ENCODE measurements at regions not wholly inside any gene's neighbourhood (a gene's known extent, or its start where the extent isn't known, plus 50 kb on each side); places are given as distances from the start of the nearest gene placed in this dataset.

GRCh38 chr6:49072885-49073620 is 390.0 kb downstream of the MMUT start:
- TF ChIP-seq SKI (IDR thresholded peaks at IDR 0.05; ENCODE audit: partially characterized antibody) (no peak), ZBTB2 (CRISPR knock-in tag; IDR thresholded peaks at IDR 0.05; ENCODE audit: low read depth) (no peak), FOSL1 (CRISPR knock-in tag; IDR thresholded peaks at IDR 0.05; ENCODE audit: borderline replicate concordance) (no peak), RFX3 (CRISPR knock-in tag; IDR thresholded peaks at IDR 0.05) (no peak), ZBTB7A (CRISPR knock-in tag; IDR thresholded peaks at IDR 0.05) (no peak), ATRX (CRISPR knock-in tag; IDR thresholded peaks at IDR 0.05; ENCODE audit: borderline replicate concordance) (no peak), DBP (CRISPR knock-in tag; IDR thresholded peaks at IDR 0.05; ENCODE audit: not compliant biosample characterization) (no peak), CBX2 (IDR thresholded peaks at IDR 0.05; ENCODE audit: low read depth, low read length) (no peak), CBX2 (CRISPR knock-in tag; IDR thresholded peaks at IDR 0.05; ENCODE audit: low read depth) (no peak), TFAP4 (IDR thresholded peaks at IDR 0.05; ENCODE audit: borderline replicate concordance, low read depth) (no peak), ATF4 (CRISPR knock-in tag; IDR thresholded peaks at IDR 0.05) (no peak), IRF2 (CRISPR knock-in tag; IDR thresholded peaks at IDR 0.05) (no peak), ZNF260 (CRISPR knock-in tag; IDR thresholded peaks at IDR 0.05; ENCODE audit: borderline replicate concordance, low read depth) (no peak), MATR3 (CRISPR knock-in tag; IDR thresholded peaks at IDR 0.05) (no peak), SOX13 (IDR thresholded peaks at IDR 0.05) (no peak), SOX13 (CRISPR knock-in tag; conservative IDR thresholded peaks at IDR 0.05 in 1 of 2, IDR thresholded peaks at IDR 0.05 in 1 of 2) (no peak), GZF1 (CRISPR knock-in tag; IDR thresholded peaks at IDR 0.05) (no peak), JDP2 (CRISPR knock-in tag; IDR thresholded peaks at IDR 0.05; ENCODE audit: borderline replicate concordance) (no peak), BRD4 (CRISPR knock-in tag; IDR thresholded peaks at IDR 0.05) (no peak), ZNF512 (CRISPR knock-in tag; IDR thresholded peaks at IDR 0.05) (no peak), ZNF776 (CRISPR knock-in tag; IDR thresholded peaks at IDR 0.05) (no peak)
- no peak overlapping the region for H2AFZ ChIP-seq (ENCODE audit: low read length)
- H3K36me3 ChIP-seq (replicated peaks in 1 of 2; ENCODE audit: control insufficient read depth in 1 of 2, insufficient read depth in 2 of 2, low read length in 2 of 2), result no peaks in the 10 kb centered on the region
- no peaks in the 10 kb centered on the region for H4K20me1 ChIP-seq (ENCODE audit: insufficient read depth, low read length)
- CTCF ChIA-PET (ENCODE audit: low intra/inter-chr PET ratio, low total read pairs), result no interaction called here
- in situ Hi-C loops (cut with HindIII; ENCODE audit: extremely low pct_ligation_motif_present, low pct_unique_long_range_greater_than_20kb) (no loop called here), intact Hi-C loops (cut with micrococcal nuclease; ENCODE audit: unreplicated experiment) (no loop called here)
- H3K79me2 ChIP-seq (ENCODE audit: insufficient read depth, low read length), result no peaks in the 10 kb centered on the region
- POLR2A ChIA-PET, result no interaction called here
- whole genome bisulfite sequencing (ENCODE audit: low lambda C conversion rate), result 30% methylated on average over 4 of the region's 4 CpGs
- no peaks in the 10 kb centered on the region; a peak in 1 of 5 replicates for H3K27me3 ChIP-seq (ENCODE audit: control insufficient read depth in 1 of 2, insufficient read depth in 2 of 2, low read length in 2 of 2)
- H3K4me3 ChIP-seq (replicated peaks in 1 of 3; ENCODE audit: insufficient read depth in 1 of 3, low read depth in 2 of 3, low read length in 3 of 3), result no peak overlapping the region
- no peaks in the 10 kb centered on the region for H3K4me1 ChIP-seq (ENCODE audit: insufficient read depth, low read length)
- no peak overlapping the region for H3K9ac ChIP-seq (ENCODE audit: insufficient read depth, low read depth, low read length)
- DNase-seq (ENCODE audit: low spot score) (no peak), ATAC-seq (no peak), FAIRE-seq (no peak)
- BruUV-seq (replicated peaks), result no TSS peak
- no peak overlapping the region for H3K4me2 ChIP-seq (ENCODE audit: low read depth, low read length)
- no peak overlapping the region for H3K27ac ChIP-seq (ENCODE audit: extremely low read length, insufficient read depth, low read length)
- H3K9me3 ChIP-seq (ENCODE audit: low read length), result no peaks in the 10 kb centered on the region
